ENCODE measurements at regions not wholly inside any gene's neighbourhood (a gene's known extent, or its start where the extent isn't known, plus 50 kb on each side); places are given as distances from the start of the nearest gene placed in this dataset.

- TF ChIP-seq, protein P1, sequence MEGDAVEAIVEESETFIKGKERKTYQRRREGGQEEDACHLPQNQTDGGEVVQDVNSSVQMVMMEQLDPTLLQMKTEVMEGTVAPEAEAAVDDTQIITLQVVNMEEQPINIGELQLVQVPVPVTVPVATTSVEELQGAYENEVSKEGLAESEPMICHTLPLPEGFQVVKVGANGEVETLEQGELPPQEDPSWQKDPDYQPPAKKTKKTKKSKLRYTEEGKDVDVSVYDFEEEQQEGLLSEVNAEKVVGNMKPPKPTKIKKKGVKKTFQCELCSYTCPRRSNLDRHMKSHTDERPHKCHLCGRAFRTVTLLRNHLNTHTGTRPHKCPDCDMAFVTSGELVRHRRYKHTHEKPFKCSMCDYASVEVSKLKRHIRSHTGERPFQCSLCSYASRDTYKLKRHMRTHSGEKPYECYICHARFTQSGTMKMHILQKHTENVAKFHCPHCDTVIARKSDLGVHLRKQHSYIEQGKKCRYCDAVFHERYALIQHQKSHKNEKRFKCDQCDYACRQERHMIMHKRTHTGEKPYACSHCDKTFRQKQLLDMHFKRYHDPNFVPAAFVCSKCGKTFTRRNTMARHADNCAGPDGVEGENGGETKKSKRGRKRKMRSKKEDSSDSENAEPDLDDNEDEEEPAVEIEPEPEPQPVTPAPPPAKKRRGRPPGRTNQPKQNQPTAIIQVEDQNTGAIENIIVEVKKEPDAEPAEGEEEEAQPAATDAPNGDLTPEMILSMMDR (IDR thresholded peaks at IDR 0.05; ENCODE audit: low read depth, low read length): no peak
- TF ChIP-seq EZH2phosphoT487 (IDR thresholded peaks at IDR 0.05; ENCODE audit: low read depth): no peak
Measured at GRCh38 chr22:22073769-22074561, 91.4 kb upstream of the TOP3B start.
